Panc1 (cell line): ENCODE measurements at regions not wholly inside any gene's neighbourhood (a gene's known extent, or its start where the extent isn't known, plus 50 kb on each side); places are given as distances from the start of the nearest gene placed in this dataset.

Experiments
- CTCF ChIP-seq: fragments of 450-650 bp; IDR thresholded peaks from 2 replicates; pipeline ENCODE4 v1.5.1; 2017; ENCODE audit warnings: mild to moderate bottlenecking
- POLR2AphosphoS5 ChIP-seq: IDR thresholded peaks from 2 replicates; pipeline ENCODE4 v1.6.1; 2012; ENCODE audit warnings: mild to moderate bottlenecking, low read depth, low read length, moderate library complexity
- REST ChIP-seq, 2 experiments: IDR thresholded peaks; 2 replicates each; pipeline ENCODE4 v1.6.1; 2011 to 2012; ENCODE audit warnings: low read depth in 2 of 2, control low read depth in 1 of 2, low read length in 1 of 2, mild to moderate bottlenecking in 1 of 2, moderate library complexity in 1 of 2; ENCODE audit not compliant: insufficient read depth in 1 of 2
- TCF7L2 ChIP-seq: IDR thresholded peaks from 2 replicates; pipeline ENCODE4 v1.6.1; 2011; ENCODE audit warnings: mild to moderate bottlenecking, low read depth, low read length, inconsistent platforms

GRCh38 chr13:34428911-34429310 lies 513.2 kb upstream of the NBEA start:
- no peak for TF ChIP-seq CTCF
- TF ChIP-seq POLR2AphosphoS5, result no peak
- TF ChIP-seq REST (IDR thresholded peaks at IDR 0.05; ENCODE audit: insufficient read depth in 1 of 2, low read depth in 2 of 2, low read length in 1 of 2), result no peak
- TF ChIP-seq TCF7L2, result no peak
